ENCODE measurements at regions not wholly inside any gene's neighbourhood (a gene's known extent, or its start where the extent isn't known, plus 50 kb on each side); places are given as distances from the start of the nearest gene placed in this dataset.

DNA sequence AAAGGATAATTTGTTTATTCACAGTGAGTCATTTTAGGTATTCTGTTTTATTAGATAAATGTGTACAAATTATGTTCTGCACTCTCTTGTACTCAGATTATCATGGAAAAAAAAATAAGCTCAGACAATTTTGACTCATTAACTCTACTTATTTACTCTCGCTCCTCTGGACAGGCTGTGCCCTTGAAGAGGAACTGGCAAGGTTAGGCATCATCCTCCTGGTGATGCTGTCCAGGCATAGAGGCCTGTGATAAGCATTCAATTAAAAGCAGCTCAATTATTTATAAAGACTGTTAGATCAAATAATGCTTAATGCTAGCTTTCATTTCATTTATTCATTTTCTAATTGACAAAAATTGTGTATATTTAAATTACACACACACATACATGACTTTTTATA is 518.5 kb downstream of the TENT5A start:
- H3K9me3 ChIP-seq (ENCODE audit: control insufficient read depth, low read depth, low read length): no peaks in the 10 kb centered on the region
- H3K4me1 ChIP-seq (ENCODE audit: control insufficient read depth, low read depth, low read length): no peaks in the 10 kb centered on the region
- H3K27ac ChIP-seq (ENCODE audit: low read length): no peak overlapping the region
- H3K4me3 ChIP-seq (ENCODE audit: low read length): no peak overlapping the region
- no peak overlapping the region for H3K9ac ChIP-seq (ENCODE audit: low read length)
- H3K27me3 ChIP-seq (ENCODE audit: control insufficient read depth, insufficient read depth, low read length): no peaks in the 10 kb centered on the region
- H3K36me3 ChIP-seq (ENCODE audit: control insufficient read depth, low read depth, low read length): no peaks in the 10 kb centered on the region

DNA sequence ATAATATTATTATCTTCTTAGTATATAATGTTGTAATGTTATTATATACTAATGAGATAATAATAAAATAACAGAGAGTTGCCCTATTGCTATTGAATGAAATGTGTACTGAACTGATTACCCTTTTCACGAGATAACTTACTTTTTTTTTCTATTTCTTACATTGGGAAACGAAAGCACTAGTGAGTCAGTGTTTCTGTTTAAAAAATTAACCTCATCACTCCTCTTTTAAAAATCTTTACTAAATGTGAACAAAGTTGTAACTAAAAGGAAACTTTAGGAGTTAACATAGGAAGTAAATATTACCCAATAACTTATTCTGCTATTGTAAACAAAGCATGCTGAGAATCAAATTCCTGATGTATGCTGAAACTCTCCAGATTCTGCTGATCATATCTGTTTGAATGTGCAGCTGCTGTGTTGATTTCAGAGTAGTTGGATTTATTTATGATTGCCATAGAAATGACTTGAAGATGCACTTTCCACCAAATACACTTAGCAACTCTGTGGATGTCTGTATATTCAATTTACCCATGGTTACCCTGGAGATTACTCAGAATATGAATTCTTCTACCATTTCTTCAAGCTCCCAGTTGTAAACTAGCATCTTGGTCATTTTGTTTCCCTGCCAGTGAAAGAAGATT is 523.4 kb downstream of the TENT5A start:
- H3K4me1 ChIP-seq (ENCODE audit: control insufficient read depth, low read depth, low read length): no peaks in the 10 kb centered on the region
- H3K4me3 ChIP-seq (ENCODE audit: low read length): no peak overlapping the region
- no peaks in the 10 kb centered on the region for H3K36me3 ChIP-seq (ENCODE audit: control insufficient read depth, low read depth, low read length)
- no peaks in the 10 kb centered on the region for H3K9me3 ChIP-seq (ENCODE audit: control insufficient read depth, low read depth, low read length)
- H3K27ac ChIP-seq (ENCODE audit: low read length): no peak overlapping the region
- no peaks in the 10 kb centered on the region for H3K27me3 ChIP-seq (ENCODE audit: control insufficient read depth, insufficient read depth, low read length)
- no peak overlapping the region for H3K9ac ChIP-seq (ENCODE audit: low read length)

GRCh38 chr6:81226957-81227356 is 525.5 kb downstream of the TENT5A start:
- no peaks in the 10 kb centered on the region for H3K27me3 ChIP-seq (ENCODE audit: control insufficient read depth, insufficient read depth, low read length)
- H3K36me3 ChIP-seq (ENCODE audit: control insufficient read depth, low read depth, low read length): no peaks in the 10 kb centered on the region
- H3K9ac ChIP-seq (ENCODE audit: low read length): no peak overlapping the region
- H3K27ac ChIP-seq (ENCODE audit: low read length): no peak overlapping the region
- no peaks in the 10 kb centered on the region for H3K4me1 ChIP-seq (ENCODE audit: control insufficient read depth, low read depth, low read length)
- no peak overlapping the region for H3K4me3 ChIP-seq (ENCODE audit: low read length)
- H3K9me3 ChIP-seq (ENCODE audit: control insufficient read depth, low read depth, low read length): no peaks in the 10 kb centered on the region

DNA sequence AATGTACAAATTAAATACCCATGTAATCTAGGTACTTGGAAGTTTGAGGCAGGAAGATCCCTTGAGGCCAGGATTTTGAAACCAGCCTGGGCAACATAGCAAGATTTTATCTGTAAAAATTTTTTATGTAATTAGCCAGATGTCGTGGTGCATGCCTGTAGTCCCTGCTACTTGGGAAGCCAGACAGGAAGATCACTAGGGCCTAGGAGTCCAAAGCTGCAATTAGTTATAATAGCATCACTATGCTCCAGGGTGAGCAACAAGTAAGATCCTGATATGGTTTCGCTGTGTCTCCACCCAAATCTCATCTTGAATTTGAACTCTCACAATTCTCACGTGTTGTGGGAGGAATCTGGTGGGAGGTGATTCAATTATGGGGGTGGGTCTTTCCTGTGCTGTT is 535.8 kb downstream of the TENT5A start:
- Histone ChIP-seq H3K4me3 (ENCODE audit: low read length) (no peak overlapping the region), H3K36me3 (ENCODE audit: control insufficient read depth, low read depth, low read length) (no peaks in the 10 kb centered on the region), H3K9me3 (ENCODE audit: control insufficient read depth, low read depth, low read length) (no peaks in the 10 kb centered on the region), H3K27me3 (ENCODE audit: control insufficient read depth, insufficient read depth, low read length) (no peaks in the 10 kb centered on the region), H3K4me1 (ENCODE audit: control insufficient read depth, low read depth, low read length) (no peaks in the 10 kb centered on the region), H3K9ac (ENCODE audit: low read length) (no peak overlapping the region), H3K27ac (ENCODE audit: low read length) (no peak overlapping the region)

- no peak overlapping the region for H3K4me3 ChIP-seq (ENCODE audit: low read length)
- H3K27me3 ChIP-seq (ENCODE audit: control insufficient read depth, insufficient read depth, low read length): no peaks in the 10 kb centered on the region
- H3K9me3 ChIP-seq (ENCODE audit: control insufficient read depth, low read depth, low read length): no peaks in the 10 kb centered on the region
- H3K4me1 ChIP-seq (ENCODE audit: control insufficient read depth, low read depth, low read length): no peaks in the 10 kb centered on the region
- no peaks in the 10 kb centered on the region for H3K36me3 ChIP-seq (ENCODE audit: control insufficient read depth, low read depth, low read length)
- H3K9ac ChIP-seq (ENCODE audit: low read length): no peak overlapping the region
- no peak overlapping the region for H3K27ac ChIP-seq (ENCODE audit: low read length)
Measured at GRCh38 chr6:81215092-81215432, 537.4 kb downstream of the TENT5A start.

GRCh38 chr6:81214414-81215091 is 537.9 kb downstream of the TENT5A start:
- Histone ChIP-seq H3K27ac (ENCODE audit: low read length) (no peak overlapping the region), H3K36me3 (ENCODE audit: control insufficient read depth, low read depth, low read length) (no peaks in the 10 kb centered on the region), H3K27me3 (ENCODE audit: control insufficient read depth, insufficient read depth, low read length) (no peaks in the 10 kb centered on the region), H3K4me3 (ENCODE audit: low read length) (no peak overlapping the region), H3K9ac (ENCODE audit: low read length) (no peak overlapping the region), H3K4me1 (ENCODE audit: control insufficient read depth, low read depth, low read length) (no peaks in the 10 kb centered on the region), H3K9me3 (ENCODE audit: control insufficient read depth, low read depth, low read length) (no peaks in the 10 kb centered on the region)

DNA sequence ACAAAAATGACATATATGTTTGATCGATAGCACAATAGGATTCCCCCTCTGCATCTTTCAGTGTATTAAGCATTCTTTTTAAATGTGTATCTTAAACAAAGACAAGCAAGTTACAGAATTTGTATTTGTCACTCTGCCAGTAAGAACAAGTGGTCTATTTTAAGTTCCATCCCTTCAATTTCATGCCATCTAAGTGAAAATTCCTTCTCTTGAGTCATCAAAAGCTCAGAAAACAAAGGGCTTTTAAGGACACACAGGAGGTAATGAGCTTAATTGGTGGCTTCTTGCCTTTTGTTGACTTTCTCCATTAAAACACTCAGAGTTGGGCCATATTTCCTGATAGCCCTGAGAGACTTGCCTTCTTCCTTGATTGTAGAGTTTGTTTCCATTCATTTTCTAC is 547.8 kb downstream of the TENT5A start:
- Histone ChIP-seq H3K36me3 (ENCODE audit: control insufficient read depth, low read depth, low read length) (no peaks in the 10 kb centered on the region), H3K9ac (ENCODE audit: low read length) (no peak overlapping the region), H3K4me3 (ENCODE audit: low read length) (no peak overlapping the region), H3K4me1 (ENCODE audit: control insufficient read depth, low read depth, low read length) (no peaks in the 10 kb centered on the region), H3K27ac (ENCODE audit: low read length) (no peak overlapping the region), H3K27me3 (ENCODE audit: control insufficient read depth, insufficient read depth, low read length) (no peaks in the 10 kb centered on the region), H3K9me3 (ENCODE audit: control insufficient read depth, low read depth, low read length) (no peaks in the 10 kb centered on the region)

DNA sequence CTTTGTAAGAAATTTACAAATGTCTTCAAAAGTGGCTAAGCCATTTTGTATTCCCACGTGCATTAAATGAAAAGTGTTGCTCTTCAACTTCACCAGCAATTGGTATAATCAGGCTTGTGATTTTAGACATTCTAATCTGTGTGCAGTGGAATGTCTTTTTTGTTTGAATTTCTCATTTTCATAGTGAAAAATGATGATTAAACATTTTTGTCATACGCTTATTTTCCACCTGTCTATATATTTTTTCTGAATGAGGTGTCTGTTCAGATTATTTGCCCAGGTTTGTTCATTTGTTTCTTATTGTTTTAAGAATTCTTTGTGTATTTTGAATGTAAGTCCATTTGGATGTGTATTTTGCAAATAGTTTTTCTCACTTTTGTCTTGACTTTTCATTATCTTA is 558.1 kb downstream of the TENT5A start:
- Histone ChIP-seq H3K9me3 (ENCODE audit: control insufficient read depth, low read depth, low read length) (no peaks in the 10 kb centered on the region), H3K4me1 (ENCODE audit: control insufficient read depth, low read depth, low read length) (no peaks in the 10 kb centered on the region), H3K27me3 (ENCODE audit: control insufficient read depth, insufficient read depth, low read length) (no peaks in the 10 kb centered on the region), H3K27ac (ENCODE audit: low read length) (no peak overlapping the region), H3K9ac (ENCODE audit: low read length) (no peak overlapping the region), H3K4me3 (ENCODE audit: low read length) (no peak overlapping the region), H3K36me3 (ENCODE audit: control insufficient read depth, low read depth, low read length) (no peaks in the 10 kb centered on the region)

- Histone ChIP-seq H3K27ac (ENCODE audit: low read length) (no peak overlapping the region), H3K9ac (ENCODE audit: low read length) (no peak overlapping the region), H3K36me3 (ENCODE audit: control insufficient read depth, low read depth, low read length) (no peaks in the 10 kb centered on the region), H3K4me1 (ENCODE audit: control insufficient read depth, low read depth, low read length) (no peaks in the 10 kb centered on the region), H3K27me3 (ENCODE audit: control insufficient read depth, insufficient read depth, low read length) (no peaks in the 10 kb centered on the region), H3K9me3 (ENCODE audit: control insufficient read depth, low read depth, low read length) (no peaks in the 10 kb centered on the region), H3K4me3 (ENCODE audit: low read length) (no peak overlapping the region)
Measured at GRCh38 chr6:81172056-81172740, 580.3 kb downstream of the TENT5A start.

- Histone ChIP-seq H3K9ac (ENCODE audit: low read length) (no peak overlapping the region), H3K9me3 (ENCODE audit: control insufficient read depth, low read depth, low read length) (no peaks in the 10 kb centered on the region), H3K27ac (ENCODE audit: low read length) (no peak overlapping the region), H3K4me1 (ENCODE audit: control insufficient read depth, low read depth, low read length) (no peaks in the 10 kb centered on the region), H3K4me3 (ENCODE audit: low read length) (no peak overlapping the region), H3K27me3 (ENCODE audit: control insufficient read depth, insufficient read depth, low read length) (no peaks in the 10 kb centered on the region), H3K36me3 (ENCODE audit: control insufficient read depth, low read depth, low read length) (no peaks in the 10 kb centered on the region)
Measured at GRCh38 chr6:81169166-81169565, 583.3 kb downstream of the TENT5A start.

GRCh38 chr6:81166770-81167169 is 585.7 kb downstream of the TENT5A start:
- no peaks in the 10 kb centered on the region for H3K4me1 ChIP-seq (ENCODE audit: control insufficient read depth, low read depth, low read length)
- H3K9me3 ChIP-seq (ENCODE audit: control insufficient read depth, low read depth, low read length): no peaks in the 10 kb centered on the region
- H3K4me3 ChIP-seq (ENCODE audit: low read length): no peak overlapping the region
- no peaks in the 10 kb centered on the region for H3K27me3 ChIP-seq (ENCODE audit: control insufficient read depth, insufficient read depth, low read length)
- no peak overlapping the region for H3K9ac ChIP-seq (ENCODE audit: low read length)
- no peaks in the 10 kb centered on the region for H3K36me3 ChIP-seq (ENCODE audit: control insufficient read depth, low read depth, low read length)
- H3K27ac ChIP-seq (ENCODE audit: low read length): no peak overlapping the region

GRCh38 chr6:81158956-81159355 is 593.5 kb downstream of the TENT5A start:
- Histone ChIP-seq H3K4me1 (ENCODE audit: control insufficient read depth, low read depth, low read length) (no peaks in the 10 kb centered on the region), H3K9ac (ENCODE audit: low read length) (no peak overlapping the region), H3K27ac (ENCODE audit: low read length) (no peak overlapping the region), H3K27me3 (ENCODE audit: control insufficient read depth, insufficient read depth, low read length) (no peaks in the 10 kb centered on the region), H3K36me3 (ENCODE audit: control insufficient read depth, low read depth, low read length) (no peaks in the 10 kb centered on the region), H3K4me3 (ENCODE audit: low read length) (no peak overlapping the region), H3K9me3 (ENCODE audit: control insufficient read depth, low read depth, low read length) (no peaks in the 10 kb centered on the region)

Data from iPS-18a (cell line).